GM18867 (cell line): ENCODE measurements at regions not wholly inside any gene's neighbourhood (a gene's known extent, or its start where the extent isn't known, plus 50 kb on each side); places are given as distances from the start of the nearest gene placed in this dataset.
A peak's percentile ranks its signal among the peaks of the same experiment; 100 is the strongest.

Source experiments
- ATAC-seq: cut with Tn5 transposase; IDR thresholded peaks from one replicate; pipeline ENCODE4 v1.9.1; 2021; ENCODE audit warnings: mild to moderate bottlenecking, moderate library complexity; ENCODE audit not compliant: unreplicated experiment

DNA sequence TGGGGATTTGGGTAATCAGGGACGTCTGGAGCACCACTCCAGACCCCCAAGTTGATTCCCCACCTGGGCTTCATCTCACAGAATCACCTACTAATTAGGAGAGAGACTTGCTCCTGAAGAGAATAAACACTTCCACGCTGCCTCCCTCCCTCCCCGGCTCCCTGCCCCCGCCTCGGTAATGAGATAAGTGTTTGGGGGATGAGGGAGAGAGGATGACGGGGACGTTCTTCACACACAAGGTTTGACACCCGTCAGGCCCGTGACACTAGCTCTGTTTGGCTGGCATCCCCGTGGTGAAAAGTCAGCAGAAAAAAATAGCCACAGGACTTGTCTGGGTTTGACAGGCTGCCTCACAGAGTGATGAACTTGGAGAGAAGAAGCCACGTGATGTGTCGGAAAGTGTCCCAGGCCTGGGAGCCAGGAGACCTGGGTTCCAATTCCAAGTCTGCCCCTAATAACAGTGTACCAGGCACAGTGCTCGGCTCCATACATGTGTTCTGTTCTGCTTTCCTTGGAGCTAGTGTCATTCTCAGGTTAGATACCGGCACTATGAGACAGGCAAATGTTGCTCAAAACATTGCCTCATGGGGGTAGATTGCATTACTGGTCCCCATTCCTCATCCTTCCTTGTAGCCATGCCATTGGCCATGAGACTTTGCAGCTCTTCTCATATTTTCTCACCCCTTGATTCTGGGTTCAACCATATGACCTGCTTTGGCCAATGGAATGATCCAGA is 578.0 kb downstream of the BCOR start:
- no peak for ATAC-seq

DNA sequence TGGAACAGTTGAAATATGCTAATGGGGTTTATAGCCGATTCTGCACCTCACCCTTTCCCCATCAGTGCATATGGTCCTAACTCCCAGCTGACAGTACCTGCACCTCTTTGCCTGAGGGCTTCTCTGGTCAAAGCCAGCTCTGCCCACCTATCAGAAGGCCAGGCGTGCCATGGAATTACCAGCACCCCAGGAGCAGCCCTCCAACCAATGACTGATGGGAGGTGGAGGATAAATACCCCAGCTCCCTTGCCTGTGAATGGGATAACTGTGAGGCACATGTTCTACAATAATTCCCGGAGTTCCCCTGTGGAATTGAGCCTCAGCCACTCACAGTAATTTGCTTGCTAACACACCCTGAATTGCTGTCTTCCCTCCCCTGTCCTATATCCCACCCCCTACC is 572.0 kb downstream of the BCOR start:
- no peak for ATAC-seq

GRCh38 chrX:39527025-39527424 is 570.7 kb downstream of the BCOR start:
- no peak for ATAC-seq

- no peak for ATAC-seq
Observed at GRCh38 chrX:39528161-39528916, 569.4 kb downstream of the BCOR start.

DNA sequence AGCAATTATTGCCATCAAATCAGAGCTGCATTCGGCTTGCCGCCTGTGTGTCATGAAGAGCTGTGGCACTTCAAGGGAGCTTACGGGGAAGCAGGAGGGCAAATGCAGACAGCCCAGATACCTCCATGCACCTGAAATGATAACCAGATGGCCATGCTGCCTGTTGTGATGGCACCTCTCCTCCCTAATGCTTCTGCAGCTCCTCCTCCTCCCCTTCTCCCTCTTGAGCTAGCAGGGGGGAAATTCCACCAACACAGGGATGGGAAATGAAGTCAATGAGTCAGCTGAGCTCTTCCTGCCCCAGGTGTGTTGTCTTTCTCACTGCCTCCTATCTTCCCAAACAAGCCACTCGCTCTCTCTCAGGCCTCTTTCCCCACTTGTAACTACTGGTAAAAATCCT is 565.0 kb downstream of the BCOR start:
- no peak for ATAC-seq

DNA sequence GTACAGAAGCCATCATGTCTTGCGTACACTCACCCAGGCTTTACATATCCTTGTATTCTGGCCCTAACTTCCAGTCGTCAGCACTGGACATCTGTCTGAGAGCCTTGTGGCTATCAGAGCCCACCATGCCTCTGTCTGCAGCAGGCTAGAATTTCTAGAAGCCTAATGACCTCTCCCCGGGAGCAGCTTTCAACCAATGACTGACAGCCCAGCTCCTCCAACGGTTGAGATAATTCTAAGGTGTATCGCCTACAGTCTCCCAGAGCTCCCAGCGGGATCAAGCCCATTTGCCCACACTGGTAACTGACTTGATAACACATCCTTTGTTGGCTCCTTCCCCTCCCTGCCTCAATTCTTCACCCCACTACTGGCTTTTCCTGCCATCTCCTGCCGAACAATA is 562.8 kb downstream of the BCOR start:
- no peak for ATAC-seq

DNA sequence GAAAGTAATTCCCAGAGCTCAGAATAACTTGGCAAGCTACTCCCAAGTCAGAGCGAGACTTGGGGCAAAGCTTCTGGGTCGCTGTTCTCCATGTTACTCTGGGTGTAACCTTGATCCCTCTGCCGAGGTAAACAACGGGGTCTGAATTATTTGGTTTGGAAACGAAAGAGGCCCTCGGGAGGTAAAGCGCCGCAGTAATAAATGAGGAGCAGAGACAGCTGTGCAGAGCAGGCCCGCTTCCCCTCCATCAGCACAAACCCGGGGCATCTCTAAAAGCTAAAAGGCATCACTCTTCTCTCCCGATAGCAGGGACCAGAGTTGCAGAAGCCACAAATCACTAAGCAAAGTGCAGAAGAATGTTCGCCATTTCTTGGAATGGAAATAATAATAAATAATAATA is 561.5 kb downstream of the BCOR start:
- no peak for ATAC-seq

DNA sequence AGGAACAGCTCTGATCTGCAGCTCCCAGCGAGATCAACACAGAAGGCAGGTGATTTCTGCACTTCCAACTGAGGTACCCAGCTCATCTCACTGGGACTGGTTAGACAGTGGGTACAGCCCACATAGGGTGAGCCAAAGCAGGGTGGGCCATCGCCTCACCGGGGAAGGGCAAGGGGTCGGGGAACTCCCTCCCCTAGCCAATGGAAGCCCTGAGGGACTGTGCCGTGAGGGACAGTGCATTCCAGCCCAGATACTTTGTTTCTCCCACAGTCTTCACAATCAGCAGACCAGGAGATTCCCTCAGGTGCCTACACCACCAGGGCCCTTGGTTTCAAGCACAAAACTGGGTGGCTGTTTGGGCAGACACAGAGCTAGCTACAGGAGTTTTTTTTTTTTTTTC is 555.9 kb downstream of the BCOR start:
- no peak for ATAC-seq

GRCh38 chrX:39542316-39542715 is 555.4 kb downstream of the BCOR start:
- no peak for ATAC-seq

GRCh38 chrX:39550795-39551361 is 546.9 kb downstream of the BCOR start:
- ATAC-seq, result peak; percentile 62

DNA sequence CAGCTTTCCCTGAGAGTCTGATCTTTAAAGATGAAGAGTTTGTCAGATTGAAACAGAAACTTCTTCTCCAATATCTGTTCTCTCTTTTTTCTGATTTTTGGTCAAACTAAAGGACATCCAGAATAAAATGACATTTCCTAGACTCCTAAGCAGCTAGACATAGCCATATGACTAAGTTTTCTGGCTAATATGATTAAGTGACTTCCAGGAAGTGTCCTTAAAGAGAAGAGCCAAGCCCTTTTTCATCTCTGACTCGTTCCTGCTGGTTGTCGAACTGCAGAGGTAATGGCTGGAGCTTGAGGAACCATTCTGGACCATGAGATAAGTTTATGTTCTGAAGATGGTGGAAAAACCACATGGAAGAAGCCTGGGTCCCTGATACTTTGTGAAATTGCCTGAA is 546.0 kb downstream of the BCOR start:
- no peak for ATAC-seq

- ATAC-seq, result no peak
Observed at GRCh38 chrX:39555431-39555830, 542.3 kb downstream of the BCOR start.

- ATAC-seq, result no peak
Observed at GRCh38 chrX:39556056-39556455, 541.7 kb downstream of the BCOR start.

GRCh38 chrX:39559229-39559628 is 538.5 kb downstream of the BCOR start:
- ATAC-seq, result no peak

- ATAC-seq, result no peak
Observed at GRCh38 chrX:39560271-39560670, 537.5 kb downstream of the BCOR start.

DNA sequence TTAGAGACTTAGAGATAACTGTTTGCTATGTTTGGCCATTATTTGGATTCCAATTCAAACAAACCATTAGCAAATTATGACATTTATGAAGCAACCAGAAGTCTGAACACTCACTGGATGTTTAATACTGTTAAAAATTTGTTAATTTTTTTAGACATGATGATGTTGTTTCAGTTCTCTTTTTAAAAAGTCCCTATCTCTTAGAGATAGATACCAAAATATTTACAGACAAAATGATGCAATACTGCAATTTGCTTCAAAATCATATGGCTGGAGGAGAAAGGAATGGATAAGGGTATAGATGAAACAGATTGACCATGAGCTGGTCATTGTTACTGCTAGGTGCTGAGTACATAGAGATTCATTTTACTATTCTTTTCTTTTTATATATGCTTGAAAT is 534.6 kb downstream of the BCOR start:
- ATAC-seq, result no peak

GRCh38 chrX:39564751-39565150 is 533.0 kb downstream of the BCOR start:
- no peak for ATAC-seq

GRCh38 chrX:39574178-39574577 is 523.6 kb downstream of the BCOR start:
- ATAC-seq, result no peak

- ATAC-seq, result no peak
Observed at GRCh38 chrX:39576041-39576872, 521.5 kb downstream of the BCOR start.

- ATAC-seq, result no peak
Observed at GRCh38 chrX:39577206-39577984, 520.4 kb downstream of the BCOR start.
